Ishikawa (cell line): ENCODE measurements at regions not wholly inside any gene's neighbourhood (a gene's known extent, or its start where the extent isn't known, plus 50 kb on each side); places are given as distances from the start of the nearest gene placed in this dataset.

Source experiments
- EGR1 ChIP-seq: IDR thresholded peaks from 2 replicates; pipeline ENCODE4 v1.6.1; 2012
- EP300 ChIP-seq: IDR thresholded peaks from 2 replicates; pipeline ENCODE4 v1.6.1; 2012; ENCODE audit warnings: borderline replicate concordance
- TAF1 ChIP-seq: IDR thresholded peaks from 2 replicates; pipeline ENCODE4 v1.6.1; 2012; ENCODE audit warnings: low read depth, mild to moderate bottlenecking
- TCF12 ChIP-seq: IDR thresholded peaks from 2 replicates; pipeline ENCODE4 v1.6.1; 2012; ENCODE audit warnings: low read depth
- ZBTB7A ChIP-seq: IDR thresholded peaks from 2 replicates; pipeline ENCODE4 v1.6.1; 2012; ENCODE audit warnings: low read depth
- TF ChIP-seq, protein P1 (sequence below): IDR thresholded peaks from 2 replicates; pipeline ENCODE4 v1.6.1; 2012

GRCh38 chr1:221908573-221908972 is 166.7 kb upstream of the DUSP10 start:
- TF ChIP-seq EP300: no peak
- no peak for TF ChIP-seq TCF12
- no peak for TF ChIP-seq ZBTB7A
- TF ChIP-seq TAF1: no peak
- TF ChIP-seq, protein P1, sequence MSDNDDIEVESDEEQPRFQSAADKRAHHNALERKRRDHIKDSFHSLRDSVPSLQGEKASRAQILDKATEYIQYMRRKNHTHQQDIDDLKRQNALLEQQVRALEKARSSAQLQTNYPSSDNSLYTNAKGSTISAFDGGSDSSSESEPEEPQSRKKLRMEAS: no peak
- TF ChIP-seq EGR1: no peak
